HG03469 (cell line): ENCODE measurements at regions not wholly inside any gene's neighbourhood (a gene's known extent, or its start where the extent isn't known, plus 50 kb on each side); places are given as distances from the start of the nearest gene placed in this dataset.

ENCODE experiments used
- ATAC-seq: cut with Tn5 transposase; IDR thresholded peaks from one replicate; pipeline ENCODE4 v1.9.1; 2021; ENCODE audit warnings: mild to moderate bottlenecking, moderate library complexity, moderate number of reproducible peaks; ENCODE audit not compliant: unreplicated experiment

- peak; percentile 61 for ATAC-seq
Measured at GRCh38 chr6:98514073-98514720, 320.2 kb upstream of the POU3F2 start.

- ATAC-seq = no peak
Measured at GRCh38 chr6:98514796-98515195, 319.6 kb upstream of the POU3F2 start.

- no peak for ATAC-seq
Measured at GRCh38 chr6:98516206-98516605, 318.2 kb upstream of the POU3F2 start.

- no peak for ATAC-seq
Measured at GRCh38 chr6:98516866-98517265, 317.5 kb upstream of the POU3F2 start.

- ATAC-seq = no peak
Measured at GRCh38 chr6:98525860-98526259, 308.5 kb upstream of the POU3F2 start.

GRCh38 chr6:98526465-98526864 is 307.9 kb upstream of the POU3F2 start:
- no peak for ATAC-seq

- ATAC-seq = no peak
Measured at GRCh38 chr6:98529364-98529763, 305.0 kb upstream of the POU3F2 start.

GRCh38 chr6:98530732-98531131 is 303.6 kb upstream of the POU3F2 start:
- no peak for ATAC-seq

- ATAC-seq = no peak
Measured at GRCh38 chr6:98532004-98532403, 302.4 kb upstream of the POU3F2 start.

GRCh38 chr6:98539741-98540140 is 294.6 kb upstream of the POU3F2 start:
- peak; percentile 69 for ATAC-seq

- no peak for ATAC-seq
Measured at GRCh38 chr6:98546376-98546775, 288.0 kb upstream of the POU3F2 start.

- ATAC-seq = no peak
Measured at GRCh38 chr6:98547151-98547550, 287.2 kb upstream of the POU3F2 start.

GRCh38 chr6:98547634-98548033 is 286.7 kb upstream of the POU3F2 start:
- ATAC-seq = no peak

- no peak for ATAC-seq
Measured at GRCh38 chr6:98548301-98548700, 286.1 kb upstream of the POU3F2 start.

GRCh38 chr6:98560418-98560817 is 274.0 kb upstream of the POU3F2 start:
- no peak for ATAC-seq

GRCh38 chr6:98560841-98561240 is 273.5 kb upstream of the POU3F2 start:
- ATAC-seq = no peak

GRCh38 chr6:98566126-98566525 is 268.2 kb upstream of the POU3F2 start:
- ATAC-seq = no peak

- no peak for ATAC-seq
Measured at GRCh38 chr6:98572579-98572978, 261.8 kb upstream of the POU3F2 start.

GRCh38 chr6:98574984-98575383 is 259.4 kb upstream of the POU3F2 start:
- no peak for ATAC-seq

- ATAC-seq = no peak
Measured at GRCh38 chr6:98576791-98577190, 257.6 kb upstream of the POU3F2 start.

- ATAC-seq = no peak
Measured at GRCh38 chr6:98578016-98578415, 256.4 kb upstream of the POU3F2 start.

GRCh38 chr6:98579079-98579478 is 255.3 kb upstream of the POU3F2 start:
- ATAC-seq = no peak

- no peak for ATAC-seq
Measured at GRCh38 chr6:98579941-98580340, 254.4 kb upstream of the POU3F2 start.
